HG03025 (cell line): ENCODE measurements at regions not wholly inside any gene's neighbourhood (a gene's known extent, or its start where the extent isn't known, plus 50 kb on each side); places are given as distances from the start of the nearest gene placed in this dataset.

Experiments used
- ATAC-seq: cut with Tn5 transposase; IDR thresholded peaks from one replicate; pipeline ENCODE4 v1.9.1; 2021; ENCODE audit warnings: mild to moderate bottlenecking, moderate library complexity; ENCODE audit not compliant: unreplicated experiment, low FRiP score

- ATAC-seq: no peak
These were observed 466.0 kb downstream of the CAAP1 start for GRCh38 chr9:26426551-26427131.

GRCh38 chr9:26418480-26418879 lies 474.1 kb downstream of the CAAP1 start:
- ATAC-seq: no peak

DNA sequence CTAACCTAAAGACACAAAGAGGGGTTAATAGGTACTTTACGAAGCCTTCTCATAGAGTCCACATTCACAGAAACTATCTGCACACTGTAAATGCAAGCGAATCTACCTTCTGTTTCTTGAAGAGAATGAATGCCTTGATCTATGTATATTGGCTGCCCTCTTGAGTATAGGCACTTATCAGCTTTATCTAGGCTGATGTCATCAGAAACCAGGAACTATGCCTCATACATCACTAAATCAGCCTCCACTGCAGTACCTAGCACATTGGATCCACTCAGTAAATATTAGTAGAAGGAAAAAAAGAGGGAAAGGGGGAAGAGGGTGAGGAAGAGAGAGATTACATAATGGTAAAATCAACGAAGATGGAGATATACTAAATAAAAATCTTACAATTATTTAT lies 477.1 kb downstream of the CAAP1 start:
- no peak for ATAC-seq

- no peak for ATAC-seq
These were observed 479.0 kb downstream of the CAAP1 start for GRCh38 chr9:26413611-26414010.

GRCh38 chr9:26412446-26412845 lies 480.2 kb downstream of the CAAP1 start:
- ATAC-seq: no peak

GRCh38 chr9:26406676-26407075 lies 485.9 kb downstream of the CAAP1 start:
- ATAC-seq: no peak

GRCh38 chr9:26399556-26399955 lies 493.0 kb downstream of the CAAP1 start:
- no peak for ATAC-seq

DNA sequence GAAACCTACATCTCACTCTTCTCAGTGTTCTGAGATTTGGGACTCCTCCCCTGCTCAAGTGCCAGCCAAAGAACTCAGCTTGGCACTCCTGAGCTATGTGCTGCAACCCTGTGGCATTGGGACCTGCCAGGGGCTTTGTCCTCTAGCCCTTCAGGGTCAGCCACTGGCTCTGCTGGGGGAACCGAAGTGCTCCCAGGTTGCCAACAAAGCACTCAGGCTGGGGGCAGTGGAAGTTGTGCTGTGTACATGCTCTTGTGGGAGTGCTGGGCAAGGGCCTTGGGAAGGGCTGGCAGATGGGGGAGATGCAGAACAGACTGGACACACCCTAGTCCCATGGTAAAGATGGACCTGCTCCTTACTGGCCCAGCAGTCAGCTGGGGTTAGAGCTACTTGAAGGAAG lies 498.6 kb downstream of the CAAP1 start:
- ATAC-seq: no peak

DNA sequence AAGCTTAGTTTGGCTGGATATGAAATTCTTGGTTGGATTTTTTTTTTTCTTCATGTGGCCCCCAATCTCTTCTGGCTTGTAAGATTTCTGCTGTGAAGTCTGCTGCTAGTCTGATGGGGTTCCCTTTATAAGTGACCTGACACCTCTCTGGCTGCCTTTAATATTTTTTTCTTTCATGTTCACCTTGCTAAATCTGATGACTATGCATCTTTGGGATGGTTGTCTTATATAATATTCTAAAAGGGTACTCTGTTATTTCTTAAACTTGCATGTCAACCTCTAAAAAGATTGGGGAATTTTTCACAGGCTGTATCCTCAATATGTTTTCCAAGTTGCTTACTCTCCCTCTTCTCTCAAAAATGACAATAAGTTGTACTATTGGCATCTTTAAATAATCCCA lies 500.0 kb downstream of the CAAP1 start:
- ATAC-seq: no peak

GRCh38 chr9:26391036-26391435 lies 501.6 kb downstream of the CAAP1 start:
- ATAC-seq: no peak

GRCh38 chr9:26375448-26375847 lies 517.2 kb downstream of the CAAP1 start:
- ATAC-seq: no peak

DNA sequence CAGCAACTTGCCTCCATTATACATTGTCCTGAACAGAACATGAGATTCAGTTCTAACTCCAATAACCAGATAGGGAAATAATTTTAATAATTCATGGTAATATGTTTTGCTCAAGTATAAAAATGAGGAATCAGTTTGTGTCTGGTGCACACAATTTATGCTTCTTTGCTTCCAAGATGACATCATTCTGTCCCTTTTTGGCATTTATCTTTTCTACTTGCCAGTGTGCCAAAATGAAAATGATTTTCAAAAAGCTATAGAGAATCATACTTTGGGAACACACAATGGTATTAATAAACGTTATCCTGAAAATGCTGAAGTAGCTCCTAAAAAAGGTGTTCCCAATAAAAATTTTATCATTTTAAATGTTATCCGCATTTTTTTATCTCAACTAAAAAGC lies 519.0 kb downstream of the CAAP1 start:
- ATAC-seq: no peak

DNA sequence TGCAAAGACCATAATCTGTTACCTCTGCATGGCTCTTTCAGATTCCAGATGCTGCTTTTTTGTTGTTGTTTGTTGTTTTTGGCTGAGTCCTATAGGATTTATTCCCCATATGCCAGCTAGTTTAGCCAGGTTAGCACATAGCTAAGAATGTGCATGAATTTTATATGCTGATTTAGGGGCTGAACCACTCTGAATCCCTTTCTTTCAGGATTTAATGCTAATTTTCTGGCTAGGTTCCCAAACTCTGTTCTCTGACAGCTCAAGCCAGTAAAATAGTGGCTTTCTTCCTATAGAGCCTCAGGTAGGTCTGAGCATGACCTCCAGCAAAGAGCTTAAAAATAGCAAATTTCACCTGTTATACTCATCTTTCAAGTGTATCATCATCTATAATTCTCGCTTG lies 521.4 kb downstream of the CAAP1 start:
- ATAC-seq: no peak

DNA sequence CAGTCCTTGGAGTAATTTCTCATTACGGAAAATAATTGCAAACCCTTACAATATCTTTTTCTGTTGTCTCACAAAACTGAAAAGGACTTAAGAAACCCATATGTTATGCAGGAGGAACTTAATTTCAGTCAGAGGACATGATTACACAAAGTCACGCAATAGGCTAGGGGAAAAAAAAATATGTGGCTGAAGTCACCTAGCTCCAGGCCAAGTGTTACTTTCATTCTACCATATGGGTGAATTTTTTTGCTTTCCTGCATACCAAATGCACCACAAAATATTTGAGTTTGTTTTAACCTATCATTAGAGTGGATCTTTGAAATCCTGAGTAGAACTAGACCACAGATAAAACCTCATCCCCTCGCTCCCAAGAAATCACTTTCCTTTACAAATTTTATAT lies 523.5 kb downstream of the CAAP1 start:
- ATAC-seq: no peak

- ATAC-seq: no peak
These were observed 524.4 kb downstream of the CAAP1 start for GRCh38 chr9:26368241-26368640.

GRCh38 chr9:26361010-26361409 lies 531.6 kb downstream of the CAAP1 start:
- ATAC-seq: no peak

GRCh38 chr9:26358836-26359235 lies 533.8 kb downstream of the CAAP1 start:
- no peak for ATAC-seq

- no peak for ATAC-seq
These were observed 534.7 kb downstream of the CAAP1 start for GRCh38 chr9:26357803-26358344.

GRCh38 chr9:26356491-26356890 lies 536.1 kb downstream of the CAAP1 start:
- ATAC-seq: no peak

- no peak for ATAC-seq
These were observed 545.6 kb downstream of the CAAP1 start for GRCh38 chr9:26346942-26347477.

- ATAC-seq: no peak
These were observed 551.1 kb downstream of the CAAP1 start for GRCh38 chr9:26341545-26341944.

DNA sequence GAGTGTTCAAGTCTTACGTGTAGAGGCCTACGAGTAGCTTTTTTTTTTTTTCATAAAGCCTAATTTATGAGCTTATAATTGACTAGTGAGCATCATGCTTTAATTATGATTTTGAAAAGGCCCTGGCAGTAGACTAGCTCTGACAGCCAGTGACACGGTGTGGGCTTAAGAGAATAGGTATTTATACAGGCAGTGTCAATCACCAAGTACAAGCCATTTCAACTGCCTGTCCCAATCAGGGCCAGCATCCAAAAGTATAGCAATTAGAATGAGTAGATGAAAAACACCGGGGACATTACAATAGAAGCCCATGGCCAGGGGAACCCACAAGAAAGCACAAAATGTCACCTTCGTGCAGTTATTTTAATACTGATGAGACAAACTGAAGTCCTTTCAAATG lies 552.8 kb downstream of the CAAP1 start:
- ATAC-seq: no peak

DNA sequence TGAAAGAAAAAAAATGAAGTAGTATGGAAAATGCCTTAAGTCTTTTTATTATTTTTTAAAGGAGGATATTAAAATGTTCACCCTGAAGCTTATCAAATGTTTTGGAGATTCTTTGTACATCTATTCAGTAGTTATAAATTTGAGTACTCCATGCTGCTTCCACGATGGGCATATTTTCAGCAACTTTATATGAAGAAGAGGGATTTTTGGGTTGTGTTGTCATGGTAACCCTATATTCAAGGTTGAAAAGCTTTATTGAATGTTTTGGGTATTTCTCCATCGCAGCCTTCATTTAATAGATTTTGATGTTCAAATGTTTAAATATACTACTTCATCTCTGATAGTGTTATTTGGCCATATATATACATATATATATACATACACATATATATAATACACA lies 557.5 kb downstream of the CAAP1 start:
- no peak for ATAC-seq
